Stomach (tissue), 4 donors: ENCODE measurements at regions not wholly inside any gene's neighbourhood (a gene's known extent, or its start where the extent isn't known, plus 50 kb on each side); places are given as distances from the start of the nearest gene placed in this dataset.

ENCODE experiments used
- EP300 ChIP-seq: sonication (generic); formaldehyde crosslinking; IDR thresholded peaks from one replicate; pipeline ENCODE4 v1.6.1; 2017; ENCODE audit warnings: antibody characterized with exemption
- POLR2A ChIP-seq, 4 donors: fragments of 450-650 bp; IDR thresholded peaks; one replicate each; pipeline ENCODE4 v1.6.1; 2016; ENCODE audit warnings: antibody characterized with exemption in 4 of 4, control low read depth in 2 of 4, mild to moderate bottlenecking in 1 of 4, moderate library complexity in 1 of 4
- POLR2AphosphoS5 ChIP-seq, 3 donors: sonication (generic); formaldehyde crosslinking; IDR thresholded peaks; one replicate each; pipeline ENCODE4 v1.6.1; 2016; ENCODE audit warnings: antibody characterized with exemption in 3 of 3
- TF ChIP-seq, protein P1 (sequence below), 7 experiments: fragments of 450-650 bp in 4 of 7; fragments of 200-600 bp in 3 of 7; sonication (generic) in 3 of 7; IDR thresholded peaks; one replicate each; pipeline ENCODE4 v1.5.1; 2016 to 2019; ENCODE audit warnings: antibody characterized with exemption in 7 of 7, control low read depth in 2 of 7, mild to moderate bottlenecking in 1 of 7

DNA sequence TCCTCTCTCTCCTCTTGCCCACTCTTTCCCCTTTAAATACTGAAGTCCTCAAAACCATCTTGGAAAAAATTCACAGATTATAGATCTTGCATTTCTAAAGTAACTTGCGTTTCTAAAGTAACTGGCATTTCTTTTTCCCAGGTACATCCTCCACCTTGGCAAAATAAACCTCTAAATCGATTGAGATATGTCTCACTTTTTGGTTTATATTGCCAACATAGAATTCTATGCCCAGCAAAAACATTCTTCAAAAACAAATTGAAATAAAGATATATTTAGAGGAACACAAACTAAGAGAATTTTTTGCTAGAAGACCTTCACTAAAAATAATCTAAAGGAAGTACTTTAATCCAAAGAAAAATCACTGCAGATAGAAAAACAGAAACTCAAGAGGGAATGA is 122.5 kb upstream of the RBMS1 start:
- TF ChIP-seq, protein P1, sequence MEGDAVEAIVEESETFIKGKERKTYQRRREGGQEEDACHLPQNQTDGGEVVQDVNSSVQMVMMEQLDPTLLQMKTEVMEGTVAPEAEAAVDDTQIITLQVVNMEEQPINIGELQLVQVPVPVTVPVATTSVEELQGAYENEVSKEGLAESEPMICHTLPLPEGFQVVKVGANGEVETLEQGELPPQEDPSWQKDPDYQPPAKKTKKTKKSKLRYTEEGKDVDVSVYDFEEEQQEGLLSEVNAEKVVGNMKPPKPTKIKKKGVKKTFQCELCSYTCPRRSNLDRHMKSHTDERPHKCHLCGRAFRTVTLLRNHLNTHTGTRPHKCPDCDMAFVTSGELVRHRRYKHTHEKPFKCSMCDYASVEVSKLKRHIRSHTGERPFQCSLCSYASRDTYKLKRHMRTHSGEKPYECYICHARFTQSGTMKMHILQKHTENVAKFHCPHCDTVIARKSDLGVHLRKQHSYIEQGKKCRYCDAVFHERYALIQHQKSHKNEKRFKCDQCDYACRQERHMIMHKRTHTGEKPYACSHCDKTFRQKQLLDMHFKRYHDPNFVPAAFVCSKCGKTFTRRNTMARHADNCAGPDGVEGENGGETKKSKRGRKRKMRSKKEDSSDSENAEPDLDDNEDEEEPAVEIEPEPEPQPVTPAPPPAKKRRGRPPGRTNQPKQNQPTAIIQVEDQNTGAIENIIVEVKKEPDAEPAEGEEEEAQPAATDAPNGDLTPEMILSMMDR (IDR thresholded peaks at IDR 0.05): no peak
- TF ChIP-seq POLR2AphosphoS5 (IDR thresholded peaks at IDR 0.05) (no peak), POLR2A (IDR thresholded peaks at IDR 0.05) (no peak), EP300 (no peak)
